Fibroblast of skin of left biceps (primary cell): ENCODE measurements at regions not wholly inside any gene's neighbourhood (a gene's known extent, or its start where the extent isn't known, plus 50 kb on each side); places are given as distances from the start of the nearest gene placed in this dataset.
"Not testable (repeated sequence)": the region's sequence is repeated elsewhere in the genome, so short reads cannot be mapped to it uniquely, and the experiment has no call there.

ENCODE experiments used
- DNase-seq, 2 experiments: peaks; one replicate each; pipeline ENCODE4 v3.0.0-alpha.2; 2013; ENCODE audit warnings: low read depth in 2 of 2

- peak; percentile 35 to 44 for DNase-seq
These were observed 302.1 kb downstream of the FZD1 start for GRCh38 chr7:91566402-91566732.

- no peak for DNase-seq
These were observed 303.1 kb downstream of the FZD1 start for GRCh38 chr7:91567081-91568012.

- DNase-seq = no peak
These were observed 303.9 kb downstream of the FZD1 start for GRCh38 chr7:91568138-91568537.

GRCh38 chr7:91569728-91570457 lies 305.7 kb downstream of the FZD1 start:
- no peak for DNase-seq

- no peak for DNase-seq
These were observed 306.3 kb downstream of the FZD1 start for GRCh38 chr7:91570560-91570959.

GRCh38 chr7:91571601-91572000 lies 307.4 kb downstream of the FZD1 start:
- no peak for DNase-seq

GRCh38 chr7:91573405-91573804 lies 307.1 kb downstream of the MTERF1 start:
- no peak for DNase-seq

GRCh38 chr7:91576459-91576858 lies 304.0 kb downstream of the MTERF1 start:
- DNase-seq = not testable (repeated sequence)

- no peak for DNase-seq
These were observed 300.7 kb downstream of the MTERF1 start for GRCh38 chr7:91579837-91580236.

- no peak for DNase-seq
These were observed 297.6 kb downstream of the MTERF1 start for GRCh38 chr7:91582799-91583477.

- no peak for DNase-seq
These were observed 284.2 kb downstream of the MTERF1 start for GRCh38 chr7:91596287-91596686.

GRCh38 chr7:91598791-91599190 lies 281.7 kb downstream of the MTERF1 start:
- DNase-seq = no peak

- DNase-seq = no peak
These were observed 280.4 kb downstream of the MTERF1 start for GRCh38 chr7:91600112-91600511.

- no peak for DNase-seq
These were observed 276.8 kb downstream of the MTERF1 start for GRCh38 chr7:91603707-91604106.

- DNase-seq = no peak
These were observed 271.9 kb downstream of the MTERF1 start for GRCh38 chr7:91608606-91609005.

GRCh38 chr7:91609525-91609924 lies 271.0 kb downstream of the MTERF1 start:
- no peak for DNase-seq

- no peak for DNase-seq
These were observed 266.1 kb downstream of the MTERF1 start for GRCh38 chr7:91614431-91614830.

GRCh38 chr7:91618776-91619765 lies 261.4 kb downstream of the MTERF1 start:
- DNase-seq = no peak

GRCh38 chr7:91620827-91621226 lies 259.7 kb downstream of the MTERF1 start:
- no peak for DNase-seq

- DNase-seq = not testable (repeated sequence)
These were observed 253.2 kb downstream of the MTERF1 start for GRCh38 chr7:91627324-91627723.

- no peak for DNase-seq
These were observed 251.8 kb downstream of the MTERF1 start for GRCh38 chr7:91628742-91629141.
